CD4-positive, alpha-beta T cell treated with Interleukin-4 for 4 hours (primary cell): ENCODE measurements at regions not wholly inside any gene's neighbourhood (a gene's known extent, or its start where the extent isn't known, plus 50 kb on each side); places are given as distances from the start of the nearest gene placed in this dataset.

Experiments used
- DNase-seq: peaks from one replicate; pipeline ENCODE4 v3.0.0-alpha.2; 2020

GRCh38 chr14:38500125-38500524 is 244.2 kb upstream of the CLEC14A start:
- no peak for DNase-seq

GRCh38 chr14:38496092-38496491 is 240.2 kb upstream of the CLEC14A start:
- no peak for DNase-seq

GRCh38 chr14:38490273-38490672 is 234.4 kb upstream of the CLEC14A start:
- DNase-seq = no peak

DNA sequence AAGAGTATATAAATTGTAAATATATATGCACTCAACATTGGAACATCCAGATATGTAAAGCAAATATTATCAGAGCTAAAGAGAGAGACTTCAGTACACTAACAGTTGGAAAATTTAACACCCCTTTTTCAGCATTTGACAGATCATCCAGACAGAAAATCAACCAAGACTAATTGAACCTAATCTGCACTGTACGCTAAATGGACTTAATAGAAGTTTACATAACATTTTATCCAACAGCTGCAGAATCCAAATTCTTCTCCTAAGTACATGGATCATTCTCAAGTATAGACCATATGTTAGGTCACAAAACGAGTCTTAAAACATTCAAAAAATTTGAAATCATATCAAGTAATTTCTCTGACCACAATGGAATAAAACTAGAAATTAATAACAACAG is 229.1 kb upstream of the CLEC14A start:
- no peak for DNase-seq

- DNase-seq = no peak
These were observed 226.2 kb upstream of the CLEC14A start for GRCh38 chr14:38481952-38482678.

- no peak for DNase-seq
These were observed 213.3 kb upstream of the CLEC14A start for GRCh38 chr14:38469156-38469555.

DNA sequence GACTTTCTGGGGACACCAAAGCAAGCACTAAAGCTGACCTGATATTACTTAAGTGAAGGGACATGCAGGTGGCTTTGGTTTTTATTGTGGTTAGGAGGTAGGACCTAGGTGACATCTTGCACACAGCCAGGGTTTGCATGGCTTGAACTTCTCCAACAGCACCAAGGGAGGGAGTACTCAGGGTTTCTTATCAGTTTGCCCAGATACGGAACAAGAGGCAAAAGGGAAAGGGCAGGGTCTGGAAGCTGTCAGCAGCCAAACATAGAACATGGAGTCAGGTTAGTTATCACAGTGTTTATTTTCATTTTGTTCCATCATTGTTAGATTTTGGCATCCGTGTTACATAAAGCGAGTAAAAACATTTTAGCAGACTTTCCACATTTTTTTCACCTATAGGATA is 186.3 kb upstream of the CLEC14A start:
- DNase-seq = no peak

DNA sequence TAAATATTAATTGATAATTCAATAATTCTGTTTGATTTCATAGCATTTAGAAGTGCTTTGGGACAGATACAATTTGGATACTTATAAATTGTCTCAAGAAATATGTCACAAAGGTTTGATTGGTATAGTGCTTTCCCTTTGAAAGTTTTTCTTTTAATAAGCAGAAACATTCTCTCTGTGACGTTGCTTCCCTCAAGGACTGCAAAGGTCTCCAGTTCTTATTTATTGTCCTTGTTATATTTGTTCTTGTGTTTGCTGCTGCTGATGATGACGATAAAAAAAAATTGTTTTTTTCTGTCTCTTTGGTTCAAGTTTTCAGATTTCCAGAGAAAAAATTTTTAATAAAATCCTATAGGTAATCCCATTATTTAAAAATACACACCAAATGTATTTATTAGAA is 176.3 kb upstream of the CLEC14A start:
- no peak for DNase-seq

DNA sequence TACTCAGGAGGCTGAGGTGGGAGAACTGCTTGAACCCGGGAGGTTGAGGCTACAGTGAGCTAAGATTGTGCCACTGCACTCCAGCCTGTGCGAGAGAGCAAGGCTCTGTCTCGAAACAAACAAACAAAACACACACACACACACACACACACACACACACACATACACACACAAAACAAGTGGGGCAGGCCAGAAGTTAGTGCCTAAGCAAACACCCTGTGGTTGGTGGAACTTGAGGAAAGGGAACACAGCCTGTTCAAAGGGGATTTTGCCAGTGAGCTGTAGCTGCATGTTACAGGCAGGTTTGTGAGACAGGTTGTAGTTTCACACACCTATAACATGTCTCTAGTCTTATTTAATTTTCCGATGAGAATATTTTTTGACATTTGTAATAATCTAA is 175.3 kb upstream of the CLEC14A start:
- DNase-seq = no peak

- DNase-seq = no peak
These were observed 174.6 kb upstream of the CLEC14A start for GRCh38 chr14:38430522-38430921.

- no peak for DNase-seq
These were observed 169.6 kb upstream of the CLEC14A start for GRCh38 chr14:38425324-38425976.

DNA sequence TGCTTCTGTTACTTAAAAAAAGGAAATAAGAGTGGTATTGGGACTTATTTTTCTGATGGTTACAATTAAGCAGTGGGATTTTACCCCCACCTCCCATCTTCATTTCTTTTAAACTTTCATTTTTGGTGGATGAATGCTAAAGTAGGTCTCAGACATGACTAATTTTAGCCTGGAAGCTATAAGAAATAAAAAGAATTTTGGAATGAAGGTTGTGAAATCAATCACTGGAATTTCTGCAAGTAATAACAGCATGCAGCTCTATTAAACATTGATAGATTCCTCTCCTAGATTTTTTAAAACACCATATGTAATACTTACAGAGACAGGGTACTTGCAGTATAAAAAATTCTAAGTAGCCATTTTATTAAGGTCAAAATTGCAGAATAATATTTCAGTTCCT is 164.2 kb upstream of the CLEC14A start:
- no peak for DNase-seq

- DNase-seq = no peak
These were observed 163.7 kb upstream of the CLEC14A start for GRCh38 chr14:38419579-38419978.

DNA sequence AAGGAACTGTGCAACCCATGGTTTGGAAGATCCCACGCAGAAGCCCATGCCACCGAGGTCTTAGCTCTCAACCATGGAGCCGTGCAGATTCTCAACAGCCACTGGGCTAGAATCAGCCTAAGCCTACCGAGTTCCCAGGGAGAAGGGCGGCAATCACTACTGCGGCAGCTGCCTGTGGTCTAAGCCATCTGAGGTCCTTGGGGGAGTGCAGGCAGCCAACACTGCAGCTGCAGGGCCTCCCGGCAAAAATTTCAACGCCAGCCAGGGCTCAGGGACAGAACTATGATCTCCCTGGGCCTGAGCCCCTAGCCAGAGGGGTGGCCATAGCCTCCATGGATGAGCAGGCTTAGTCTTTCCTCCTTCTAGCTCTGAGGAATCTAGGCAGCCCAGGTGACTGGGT is 156.8 kb upstream of the CLEC14A start:
- no peak for DNase-seq

DNA sequence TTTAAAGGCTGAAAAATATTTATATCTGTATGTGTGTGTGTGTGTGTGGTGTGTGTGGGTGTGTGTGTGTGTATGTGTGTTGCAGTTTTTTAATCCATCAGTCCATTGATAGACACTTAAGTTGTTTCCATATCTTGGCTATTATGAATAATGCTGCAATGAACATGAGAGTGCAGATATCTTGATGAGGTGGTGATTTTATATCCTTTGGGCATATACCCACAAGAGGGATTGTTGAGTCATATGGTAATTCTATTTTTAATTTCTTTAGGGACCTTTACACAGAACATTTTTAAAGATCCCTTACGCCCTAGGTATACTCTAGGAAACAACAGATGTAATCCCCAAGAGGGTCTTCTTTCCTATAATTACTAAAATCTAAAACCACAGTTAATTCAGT is 154.5 kb upstream of the CLEC14A start:
- DNase-seq = no peak

- DNase-seq = no peak
These were observed 153.3 kb upstream of the CLEC14A start for GRCh38 chr14:38409071-38409705.

DNA sequence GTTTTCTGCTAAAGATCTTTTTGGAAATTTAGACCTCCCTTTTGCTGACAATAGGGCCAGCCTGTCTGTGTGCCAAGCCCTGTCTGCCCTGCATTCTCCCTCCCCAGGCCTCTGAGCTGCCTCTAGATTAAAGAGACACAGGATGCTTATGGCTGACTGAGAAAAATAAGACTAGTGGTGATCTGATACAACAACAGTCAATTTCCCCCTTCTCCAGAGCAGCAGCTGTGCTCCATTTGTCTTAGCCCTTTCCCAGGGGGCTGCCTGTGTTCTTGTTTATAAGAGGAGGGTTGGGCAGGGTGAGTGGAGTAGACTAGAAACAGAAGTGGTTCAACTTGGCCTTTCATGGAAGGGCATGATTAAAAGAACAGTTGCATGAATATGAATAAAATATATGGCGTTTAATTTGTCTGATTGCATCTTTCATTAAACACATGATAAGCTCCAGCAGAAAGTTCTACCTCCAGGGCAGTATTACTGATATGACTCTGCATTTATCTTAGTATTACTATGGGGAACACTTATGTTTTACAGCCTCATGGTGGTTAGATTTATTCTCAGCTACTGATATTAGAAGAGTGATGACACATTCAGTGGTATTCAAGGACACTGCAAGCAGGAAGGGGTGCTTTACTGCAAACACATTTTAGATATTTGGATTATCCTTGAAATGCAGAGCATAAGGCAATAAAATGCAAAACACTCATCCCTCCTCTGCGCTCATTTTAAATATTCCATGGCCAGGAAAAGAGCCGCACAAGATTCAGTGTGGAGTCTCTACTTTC is 150.2 kb upstream of the CLEC14A start:
- DNase-seq = no peak

- DNase-seq = no peak
These were observed 148.7 kb upstream of the CLEC14A start for GRCh38 chr14:38404616-38405015.

GRCh38 chr14:38404100-38404541 is 148.2 kb upstream of the CLEC14A start:
- DNase-seq = no peak

DNA sequence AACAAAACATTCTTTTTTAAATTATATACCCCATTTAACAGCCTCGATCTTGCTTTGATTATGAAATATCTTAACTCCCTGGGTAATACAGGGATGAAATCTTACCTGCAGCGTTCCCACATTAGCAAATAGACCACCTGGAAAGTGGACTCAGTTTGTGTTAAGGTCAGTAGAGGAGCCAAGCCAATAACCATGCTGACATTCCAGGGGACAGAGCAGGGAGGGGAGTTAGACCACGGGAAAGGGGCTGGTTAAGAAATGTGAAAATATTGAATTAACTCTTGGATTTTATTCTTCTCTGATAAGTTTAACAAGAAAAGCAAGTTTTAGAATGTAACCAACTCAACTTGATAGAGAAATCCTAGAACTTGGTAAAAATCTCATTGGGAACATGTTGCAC is 144.9 kb upstream of the CLEC14A start:
- no peak for DNase-seq

DNA sequence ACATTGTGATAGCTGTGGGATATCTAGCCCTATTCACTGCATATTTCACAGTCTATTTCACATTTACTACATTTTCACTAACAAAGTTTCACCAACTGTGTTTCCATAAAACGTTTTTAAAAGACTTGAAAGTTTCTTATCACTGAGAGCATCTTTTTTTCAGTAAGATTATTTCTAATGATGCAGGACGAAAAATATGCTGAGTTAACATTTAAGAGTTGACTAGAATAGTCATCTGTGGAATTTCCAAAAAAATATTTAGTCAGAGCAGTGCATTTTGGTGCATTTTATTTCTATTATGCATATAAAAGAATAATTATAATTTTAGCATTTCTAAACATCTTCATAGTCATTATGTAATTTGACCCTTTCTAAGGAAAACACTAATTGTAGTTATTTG is 143.8 kb upstream of the CLEC14A start:
- DNase-seq = no peak

GRCh38 chr14:38394767-38395166 is 138.9 kb upstream of the CLEC14A start:
- DNase-seq = no peak

- DNase-seq = no peak
These were observed 138.2 kb upstream of the CLEC14A start for GRCh38 chr14:38394064-38394463.

DNA sequence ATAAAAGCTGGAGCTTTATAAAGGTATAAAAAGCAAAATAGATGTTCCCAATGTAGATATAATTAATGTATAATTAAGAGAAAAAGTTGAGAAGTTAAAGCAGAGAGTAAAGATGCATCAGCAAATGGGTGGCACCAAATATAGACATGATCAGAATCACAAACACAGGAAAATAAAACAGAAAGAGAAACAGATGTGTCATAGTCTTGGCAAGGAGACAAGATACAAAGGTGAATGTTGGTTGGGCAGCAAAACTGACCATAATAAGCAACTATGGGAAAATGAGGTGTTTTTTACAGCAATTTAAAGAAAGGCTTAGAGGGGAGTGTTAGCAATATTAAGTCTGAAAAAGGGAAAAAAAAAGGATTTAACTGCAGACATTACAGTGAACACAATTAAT is 135.4 kb upstream of the CLEC14A start:
- no peak for DNase-seq
